Heart left ventricle (tissue), 16 donors: ENCODE measurements at regions not wholly inside any gene's neighbourhood (a gene's known extent, or its start where the extent isn't known, plus 50 kb on each side); places are given as distances from the start of the nearest gene placed in this dataset.

ENCODE experiments used
- ATAC-seq, 4 donors: fragments of 200-7000 bp; cut with Tn5 transposase; one replicate each; pipeline ENCODE4 v1.9.1; 2020 to 2022; ENCODE audit warnings: moderate library complexity in 4 of 4, mild to moderate bottlenecking in 3 of 4, moderate number of reproducible peaks in 1 of 4
- DNase-seq, 5 donors: peaks; one replicate each; pipeline ENCODE4 v3.0.0-alpha.2; 2020
- H3K27ac ChIP-seq, 12 donors: fragments of 200-600 bp; sonication (generic) in 4 of 12; one replicate each; pipeline versions ENCODE4 v1.5.0 to v1.8.0; 2016 to 2022; ENCODE audit warnings: mild to moderate bottlenecking in 2 of 12
- H3K27me3 ChIP-seq, 9 donors: fragments of 200-600 bp; sonication (generic) in 2 of 9; one replicate each; pipeline versions ENCODE4 v1.5.1 to v1.8.0; 2016 to 2022; ENCODE audit warnings: mild to moderate bottlenecking in 3 of 9
- H3K36me3 ChIP-seq, 9 donors: fragments of 200-600 bp; sonication (generic) in 2 of 9; one replicate each; pipeline versions ENCODE4 v1.5.0 to v1.8.0; 2018 to 2022; ENCODE audit warnings: mild to moderate bottlenecking in 2 of 9
- H3K4me1 ChIP-seq, 12 donors: fragments of 200-600 bp; sonication (generic) in 4 of 12; one replicate each; pipeline versions ENCODE4 v1.5.0 to v1.8.0; 2016 to 2022; ENCODE audit warnings: mild to moderate bottlenecking in 3 of 12
- H3K4me3 ChIP-seq, 12 donors: fragments of 200-600 bp; sonication (generic) in 4 of 12; one replicate each; pipeline versions ENCODE4 v1.5.0 to v1.8.0; 2017 to 2022; ENCODE audit warnings: mild to moderate bottlenecking in 9 of 12, moderate library complexity in 4 of 12
- H3K9me3 ChIP-seq, 12 donors: fragments of 200-600 bp; sonication (generic) in 4 of 12; one replicate each; pipeline versions ENCODE4 v1.5.0 to v1.8.0; 2016 to 2022; ENCODE audit warnings: mild to moderate bottlenecking in 1 of 12
- POLR2A ChIP-seq, 2 donors: fragments of 450-650 bp; IDR thresholded peaks; one replicate each; pipeline ENCODE4 v1.6.1; 2017; ENCODE audit warnings: antibody characterized with exemption in 2 of 2, mild to moderate bottlenecking in 2 of 2, moderate library complexity in 2 of 2
- WGBS, 4 donors: extraction: QIAGEN DNeasy Blood & Tissue Kit in 2 of 4; methylation state at CpG; one replicate each; pipeline versions ENCODE4 v1.1.5 to v1.1.7; 2013 to 2018; 5-methylcytosine and 5-hydroxymethylcytosine counted together
- intact Hi-C, 10 donors: fragments of 100-400 bp; cut with DNase I; formaldehyde crosslinking; loops; one replicate each; pipeline versions ENCODE4 v1.11.1 to v1.14.2; 2022
- TF ChIP-seq, protein P1 (sequence below), 12 donors: fragments of 200-600 bp; sonication (generic) in 4 of 12; IDR thresholded peaks; one replicate each; pipeline versions ENCODE4 v1.5.0 to v1.8.0; 2018 to 2022; ENCODE audit warnings: antibody characterized with exemption in 12 of 12, mild to moderate bottlenecking in 5 of 12
- donor health status: ischemic (EF 13 %, LVEDD 7.1; RV severe dilation, severe dysfunction).
- donor health status: healthy with polysubstance abuse.
- donor health status: DM: no; HTN: yes; CAD: no.
- donor health status: DM: no; HTN: no; CAD: no.
- donor health status: ischemic (EF 25% LVEDD 6.9; RV normal size, moderate dysfunction).
- donor health status: ischemic (EF 25% LVEDD 5.7; RV mildly dilated, moderate dysfunction).
- donor health status: healthy.
- donor health status: DM: yes; HTN: yes; CAD: no.
- donor health status: ischemic (EF 35%, LVEDD 5.7; RV mildly dilated, moderate dysfunction).
- donor health status: nonischemic (EF 11% LVEDD 7.7; RV severe dilation, severe dysfunction).
- donor health status: DM: yes; HTN: yes; CAD: no.
- donor health status: PGD.
- donor health status: ischemic (EF 29% LVEDD 5.4; RV normal size, mild dysfunction).
- donor health status: nonischemic (EF 23%, LVEDD 6.1; RV moderate dilation, normal function).

DNA sequence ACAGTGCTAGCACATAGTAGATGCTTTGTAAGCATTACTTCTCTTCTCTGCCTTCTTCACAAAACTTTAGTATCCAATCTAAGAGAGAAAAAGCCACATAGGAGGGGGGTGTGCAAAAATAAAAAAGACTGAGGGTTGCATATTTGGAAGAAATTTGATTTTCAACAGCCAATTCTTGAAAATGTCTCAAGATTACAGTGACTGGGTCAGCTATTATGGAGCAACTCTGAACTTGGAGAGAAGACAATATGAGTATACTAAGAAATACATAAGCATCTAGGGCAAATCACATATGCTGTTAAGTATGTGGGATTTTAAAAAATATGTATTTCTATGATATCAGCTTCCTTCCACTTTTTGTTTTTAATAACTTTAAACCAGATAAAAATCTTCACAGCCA lies 196.6 kb upstream of the GOLIM4 start:
- no peak for TF ChIP-seq POLR2A (IDR thresholded peaks at IDR 0.05)
- TF ChIP-seq, protein P1, sequence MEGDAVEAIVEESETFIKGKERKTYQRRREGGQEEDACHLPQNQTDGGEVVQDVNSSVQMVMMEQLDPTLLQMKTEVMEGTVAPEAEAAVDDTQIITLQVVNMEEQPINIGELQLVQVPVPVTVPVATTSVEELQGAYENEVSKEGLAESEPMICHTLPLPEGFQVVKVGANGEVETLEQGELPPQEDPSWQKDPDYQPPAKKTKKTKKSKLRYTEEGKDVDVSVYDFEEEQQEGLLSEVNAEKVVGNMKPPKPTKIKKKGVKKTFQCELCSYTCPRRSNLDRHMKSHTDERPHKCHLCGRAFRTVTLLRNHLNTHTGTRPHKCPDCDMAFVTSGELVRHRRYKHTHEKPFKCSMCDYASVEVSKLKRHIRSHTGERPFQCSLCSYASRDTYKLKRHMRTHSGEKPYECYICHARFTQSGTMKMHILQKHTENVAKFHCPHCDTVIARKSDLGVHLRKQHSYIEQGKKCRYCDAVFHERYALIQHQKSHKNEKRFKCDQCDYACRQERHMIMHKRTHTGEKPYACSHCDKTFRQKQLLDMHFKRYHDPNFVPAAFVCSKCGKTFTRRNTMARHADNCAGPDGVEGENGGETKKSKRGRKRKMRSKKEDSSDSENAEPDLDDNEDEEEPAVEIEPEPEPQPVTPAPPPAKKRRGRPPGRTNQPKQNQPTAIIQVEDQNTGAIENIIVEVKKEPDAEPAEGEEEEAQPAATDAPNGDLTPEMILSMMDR (IDR thresholded peaks at IDR 0.05) = no peak

DNA sequence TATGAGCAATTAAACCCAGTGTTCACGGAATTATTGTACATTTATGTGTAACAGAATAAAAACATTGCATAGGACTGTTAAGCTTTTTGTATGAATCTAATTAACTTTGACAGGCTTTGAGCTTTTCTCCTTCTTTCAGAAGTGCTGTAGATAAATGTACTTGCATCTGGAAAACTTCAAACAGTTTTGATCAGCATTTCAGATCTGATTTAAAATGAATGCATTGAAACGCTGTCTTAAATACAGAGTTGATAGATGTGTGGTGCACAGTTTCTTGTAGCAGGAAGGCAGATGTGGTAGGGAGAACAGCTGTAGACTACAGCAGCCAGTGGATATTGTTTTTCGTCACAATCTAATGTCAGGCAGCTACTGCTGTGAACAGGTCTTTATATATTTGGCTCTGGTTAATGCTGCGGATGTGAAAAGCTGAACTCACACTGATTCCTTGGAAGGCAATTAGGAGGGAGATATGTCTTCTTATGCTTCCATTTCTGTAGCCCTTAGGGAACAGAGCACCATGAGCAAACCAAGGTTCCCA lies 193.8 kb upstream of the GOLIM4 start:
- H3K9me3 ChIP-seq = no peaks in the 10 kb centered on the region
- intact Hi-C loops = no loop called here
- H3K4me3 ChIP-seq = no peak overlapping the region
- TF ChIP-seq, protein P1 (IDR thresholded peaks at IDR 0.05) = no peak
- TF ChIP-seq POLR2A (IDR thresholded peaks at IDR 0.05) = no peak
- H3K27ac ChIP-seq = no peak overlapping the region
- H3K27me3 ChIP-seq = no peaks in the 10 kb centered on the region
- no peak for ATAC-seq
- H3K4me1 ChIP-seq = no peaks in the 10 kb centered on the region
- no peak for DNase-seq
- 48 to 69% (median 54%) methylated on average over 4 of the region's 4 CpGs for WGBS, 4 donors
- H3K36me3 ChIP-seq = no peaks in the 10 kb centered on the region

More for the DNA sequence above, 196.6 kb upstream of the GOLIM4 start:
- H3K27me3 ChIP-seq = no peaks in the 10 kb centered on the region
- no peaks in the 10 kb centered on the region for H3K36me3 ChIP-seq
- no peaks in the 10 kb centered on the region for H3K4me1 ChIP-seq
- no peak for DNase-seq
- H3K27ac ChIP-seq = no peak overlapping the region
- no peak for ATAC-seq
- intact Hi-C loops = no loop called here
- no peaks in the 10 kb centered on the region for H3K9me3 ChIP-seq
- H3K4me3 ChIP-seq = no peak overlapping the region

DNA sequence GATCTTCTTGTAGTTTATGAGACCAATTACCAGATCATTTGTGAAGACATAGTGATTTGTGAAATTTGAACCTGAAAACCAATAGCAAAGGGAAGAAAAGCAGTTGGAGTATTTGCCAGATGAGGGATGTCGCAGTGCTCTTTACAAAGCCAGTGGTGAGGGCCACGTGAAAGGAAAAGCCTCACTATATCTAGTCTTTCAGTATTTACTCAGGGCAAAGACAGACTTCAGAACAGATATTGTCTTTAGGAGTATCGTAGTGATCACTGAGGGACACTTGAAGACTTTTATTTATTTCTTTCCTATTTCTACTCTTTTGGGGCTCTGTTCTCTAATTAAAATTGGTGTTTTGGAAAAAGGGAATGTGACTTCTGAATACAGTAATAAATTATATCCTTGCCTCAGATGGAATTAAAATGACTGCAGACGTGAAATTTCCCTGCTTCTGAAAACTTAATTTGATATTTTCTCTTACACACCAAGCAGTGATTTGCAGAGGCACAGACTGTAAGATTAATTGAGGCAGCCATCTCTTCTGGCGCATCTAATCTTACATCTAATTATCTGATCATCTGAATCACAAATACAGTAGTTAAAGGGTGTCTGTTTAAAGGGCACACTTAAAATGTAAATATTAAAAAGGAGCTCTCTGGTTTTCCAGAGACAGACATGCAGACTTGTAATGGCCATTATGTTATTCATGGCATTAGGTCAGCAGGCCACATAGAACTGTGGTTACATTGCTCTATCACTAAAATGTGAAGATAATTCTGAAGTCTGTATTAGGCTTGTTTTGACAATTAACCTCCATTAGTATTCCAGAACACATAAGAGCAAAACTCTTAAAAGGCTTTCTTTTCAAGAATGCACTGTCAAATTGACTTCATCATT lies 193.0 kb upstream of the GOLIM4 start:
- intact Hi-C loops = no loop called here
- TF ChIP-seq, protein P1 (IDR thresholded peaks at IDR 0.05) = no peak
- TF ChIP-seq POLR2A (IDR thresholded peaks at IDR 0.05) = no peak
- Histone ChIP-seq H3K27ac (no peak overlapping the region), H3K4me1 (no peaks in the 10 kb centered on the region), H3K27me3 (no peaks in the 10 kb centered on the region), H3K4me3 (no peak overlapping the region), H3K36me3 (no peaks in the 10 kb centered on the region), H3K9me3 (no peaks in the 10 kb centered on the region)
- DNase-seq (no peak), ATAC-seq (no peak)
- 72 to 80% (median 74%) methylated on average over 5 of the region's 5 CpGs for WGBS, 4 donors

DNA sequence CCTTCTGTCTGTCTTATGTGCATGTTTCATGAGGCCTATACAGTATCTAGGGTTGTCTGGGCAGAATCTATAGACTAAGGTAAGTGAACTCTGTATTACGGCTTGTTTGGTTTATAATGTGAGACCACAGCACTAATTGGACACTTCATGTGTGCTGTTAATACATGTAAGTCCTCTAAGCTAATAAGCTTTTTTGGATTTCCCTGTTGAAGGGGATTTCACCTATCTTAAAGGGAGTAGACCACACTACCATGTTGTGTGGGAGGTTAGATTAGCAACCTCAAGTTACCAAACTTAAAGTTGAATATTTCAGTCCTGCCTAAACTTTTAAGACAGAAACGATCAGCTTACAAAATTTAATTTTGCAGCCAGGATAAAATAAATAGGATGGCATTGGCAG lies 189.8 kb upstream of the GOLIM4 start:
- H3K9me3 ChIP-seq = no peaks in the 10 kb centered on the region
- no peaks in the 10 kb centered on the region for H3K36me3 ChIP-seq
- TF ChIP-seq POLR2A (IDR thresholded peaks at IDR 0.05) = no peak
- intact Hi-C loops = no loop called here
- no peak overlapping the region for H3K27ac ChIP-seq
- DNase-seq (no peak), ATAC-seq (no peak)
- no peak overlapping the region for H3K4me3 ChIP-seq
- H3K4me1 ChIP-seq = no peaks in the 10 kb centered on the region
- 87 to 94% (median 92%) methylated on average over 2 of the region's 2 CpGs for WGBS, 4 donors
- no peaks in the 10 kb centered on the region for H3K27me3 ChIP-seq
